Neural progenitor cell (in vitro differentiated cells): ENCODE measurements at regions not wholly inside any gene's neighbourhood (a gene's known extent, or its start where the extent isn't known, plus 50 kb on each side); places are given as distances from the start of the nearest gene placed in this dataset.
A peak's percentile ranks its signal among the peaks of the same experiment; 100 is the strongest.

Experiments used
- DNase-seq: peaks from one replicate; pipeline ENCODE4 v3.0.0-alpha.2; 2016; ENCODE audit warnings: low spot score
- H2AFZ ChIP-seq: fragments of 200-600 bp; sonication (generic); replicated peaks from 2 replicates; pipeline ENCODE4 v1.6.1; 2016; ENCODE audit warnings: antibody characterized with exemption
- H3F3A ChIP-seq: fragments of 200-600 bp; sonication (generic); 2 replicates; pipeline ENCODE4 v1.6.1; 2016; ENCODE audit warnings: antibody characterized with exemption, low read depth
- H3K27ac ChIP-seq: fragments of 200-600 bp; sonication (generic); 2 replicates; pipeline ENCODE4 v1.5.1; 2016; ENCODE audit warnings: mild to moderate bottlenecking
- H3K27me3 ChIP-seq: fragments of 200-600 bp; sonication (generic); 2 replicates; pipeline ENCODE4 v1.6.1; 2016; ENCODE audit warnings: mild to moderate bottlenecking, moderate library complexity
- H3K36me3 ChIP-seq: fragments of 200-600 bp; sonication (generic); 2 replicates; pipeline ENCODE4 v1.5.1; 2016
- H3K4me1 ChIP-seq: fragments of 200-600 bp; sonication (generic); 2 replicates; pipeline ENCODE4 v1.6.1; 2016; ENCODE audit warnings: mixed run types
- H3K4me2 ChIP-seq: fragments of 200-600 bp; sonication (generic); 2 replicates; pipeline ENCODE4 v1.6.1; 2016
- H3K4me3 ChIP-seq: fragments of 200-600 bp; sonication (generic); 2 replicates; pipeline ENCODE4 v1.5.1; 2016
- H3K79me2 ChIP-seq: fragments of 200-600 bp; sonication (generic); 2 replicates; pipeline ENCODE4 v1.6.1; 2016; ENCODE audit warnings: low read depth
- H3K9ac ChIP-seq: fragments of 200-600 bp; sonication (generic); 2 replicates; pipeline ENCODE4 v1.6.1; 2016
- H3K9me3 ChIP-seq: fragments of 200-600 bp; sonication (generic); 2 replicates; pipeline ENCODE4 v1.5.1; 2016; ENCODE audit warnings: low read depth
- H4K20me1 ChIP-seq: fragments of 200-600 bp; sonication (generic); 2 replicates; pipeline ENCODE4 v1.6.1; 2016; ENCODE audit warnings: low read depth
- H3K27ac Mint-ChIP-seq: 3 replicates; pipeline ENCODE4 v1.8.0; 2021; ENCODE audit warnings: mixed read lengths
- H3K27me3 Mint-ChIP-seq: 2 replicates; pipeline ENCODE4 v1.8.0; 2022; ENCODE audit warnings: low read depth, mild to moderate bottlenecking, inconsistent platforms, moderate library complexity, mixed read lengths; ENCODE audit not compliant: insufficient read depth
- H3K36me3 Mint-ChIP-seq: 3 replicates; pipeline ENCODE4 v1.8.0; 2021; ENCODE audit warnings: mixed read lengths
- H3K4me1 Mint-ChIP-seq: 3 replicates; pipeline ENCODE4 v1.8.0; 2021; ENCODE audit warnings: mixed read lengths
- H3K4me3 Mint-ChIP-seq: 3 replicates; pipeline ENCODE4 v1.8.0; 2021; ENCODE audit warnings: mild to moderate bottlenecking, moderate library complexity, mixed read lengths
- H3K9me3 Mint-ChIP-seq: 3 replicates; pipeline ENCODE4 v1.8.0; 2020; ENCODE audit warnings: mixed read lengths
- CTCF ChIP-seq: fragments of 200-600 bp; sonication (generic); IDR thresholded peaks from 2 replicates; pipeline ENCODE4 v1.5.1; 2017; ENCODE audit warnings: antibody characterized with exemption, mild to moderate bottlenecking
- EZH2 ChIP-seq: fragments of 200-600 bp; sonication (generic); IDR thresholded peaks from 2 replicates; pipeline ENCODE4 v1.6.1; 2017; ENCODE audit warnings: antibody characterized with exemption, mild to moderate bottlenecking, moderate library complexity
- EZH2phosphoT487 ChIP-seq: fragments of 200-600 bp; sonication (generic); IDR thresholded peaks from 2 replicates; pipeline ENCODE4 v1.6.1; 2017; ENCODE audit warnings: antibody characterized with exemption

- H3K9ac ChIP-seq, result no peak overlapping the region
- DNase-seq, result no peak
- no peaks in the 10 kb centered on the region for H4K20me1 ChIP-seq
- Mint-ChIP-seq H3K27ac (no peak overlapping the region), H3K4me1 (peaks cover 6% of the 10 kb centered on the region), H3K4me3 (no peak overlapping the region), H3K9me3 (no peaks in the 10 kb centered on the region), H3K27me3 (no peaks in the 10 kb centered on the region), H3K36me3 (no peaks in the 10 kb centered on the region)
- H2AFZ ChIP-seq, result no peak overlapping the region
- no peaks in the 10 kb centered on the region for H3K27me3 ChIP-seq
- no peaks in the 10 kb centered on the region for H3K36me3 ChIP-seq
- no peaks in the 10 kb centered on the region for H3F3A ChIP-seq
- no peaks in the 10 kb centered on the region for H3K79me2 ChIP-seq
- H3K27ac ChIP-seq, result no peak overlapping the region
- no peaks in the 10 kb centered on the region for H3K4me1 ChIP-seq
- no peaks in the 10 kb centered on the region for H3K9me3 ChIP-seq
- TF ChIP-seq EZH2 (no peak), CTCF (no peak), EZH2phosphoT487 (no peak)
- no peak overlapping the region for H3K4me3 ChIP-seq
- H3K4me2 ChIP-seq, result no peak overlapping the region
These were observed 630.7 kb upstream of the GRM3 start for GRCh38 chr7:86012971-86013370.

GRCh38 chr7:86008898-86009297 is 634.8 kb upstream of the GRM3 start:
- no peaks in the 10 kb centered on the region for H3K36me3 Mint-ChIP-seq
- no peak for DNase-seq
- H2AFZ ChIP-seq, result no peak overlapping the region
- H3F3A ChIP-seq, result no peaks in the 10 kb centered on the region
- no peaks in the 10 kb centered on the region for H3K79me2 ChIP-seq
- no peaks in the 10 kb centered on the region for H3K36me3 ChIP-seq
- H3K4me1 Mint-ChIP-seq, result peaks cover 6% of the 10 kb centered on the region
- no peaks in the 10 kb centered on the region for H3K27me3 ChIP-seq
- no peaks in the 10 kb centered on the region for H4K20me1 ChIP-seq
- no peaks in the 10 kb centered on the region for H3K9me3 ChIP-seq
- H3K4me3 Mint-ChIP-seq, result no peak overlapping the region
- no peak overlapping the region for H3K27ac ChIP-seq
- H3K27me3 Mint-ChIP-seq, result no peaks in the 10 kb centered on the region
- TF ChIP-seq EZH2phosphoT487 (no peak), EZH2 (no peak), CTCF (no peak)
- H3K4me1 ChIP-seq, result no peaks in the 10 kb centered on the region
- no peaks in the 10 kb centered on the region for H3K9me3 Mint-ChIP-seq
- no peak overlapping the region for H3K27ac Mint-ChIP-seq
- H3K4me2 ChIP-seq, result no peak overlapping the region
- H3K9ac ChIP-seq, result no peak overlapping the region
- no peak overlapping the region for H3K4me3 ChIP-seq

GRCh38 chr7:86006909-86007308 is 636.8 kb upstream of the GRM3 start:
- Histone ChIP-seq H2AFZ (peak overlapping the region; percentile 60), H3K4me3 (no peak overlapping the region), H3K9ac (no peak overlapping the region), H3K27me3 (no peaks in the 10 kb centered on the region), H3K27ac (no peak overlapping the region), H3K9me3 (no peaks in the 10 kb centered on the region), H3K4me1 (no peaks in the 10 kb centered on the region), H3F3A (no peaks in the 10 kb centered on the region), H4K20me1 (no peaks in the 10 kb centered on the region), H3K4me2 (no peak overlapping the region), H3K79me2 (no peaks in the 10 kb centered on the region), H3K36me3 (no peaks in the 10 kb centered on the region)
- no peak for DNase-seq
- no peak overlapping the region for H3K4me3 Mint-ChIP-seq
- no peaks in the 10 kb centered on the region for H3K27me3 Mint-ChIP-seq
- no peak for TF ChIP-seq EZH2phosphoT487
- no peak for TF ChIP-seq CTCF
- no peak for TF ChIP-seq EZH2
- H3K27ac Mint-ChIP-seq, result no peak overlapping the region
- no peaks in the 10 kb centered on the region for H3K36me3 Mint-ChIP-seq
- peaks cover 2% of the 10 kb centered on the region for H3K9me3 Mint-ChIP-seq
- H3K4me1 Mint-ChIP-seq, result peaks cover 6% of the 10 kb centered on the region

- no peak overlapping the region for H2AFZ ChIP-seq
- no peaks in the 10 kb centered on the region for H3K4me1 ChIP-seq
- no peaks in the 10 kb centered on the region for H3F3A ChIP-seq
- no peak overlapping the region for H3K4me3 ChIP-seq
- no peaks in the 10 kb centered on the region for H3K4me1 Mint-ChIP-seq
- no peak overlapping the region for H3K9ac ChIP-seq
- H3K4me2 ChIP-seq, result no peak overlapping the region
- TF ChIP-seq CTCF, result no peak
- no peak for TF ChIP-seq EZH2phosphoT487
- TF ChIP-seq EZH2, result no peak
- H3K9me3 ChIP-seq, result no peaks in the 10 kb centered on the region
- H3K27me3 ChIP-seq, result no peaks in the 10 kb centered on the region
- DNase-seq, result no peak
- H3K4me3 Mint-ChIP-seq, result no peak overlapping the region
- H3K27me3 Mint-ChIP-seq, result no peaks in the 10 kb centered on the region
- no peaks in the 10 kb centered on the region for H3K36me3 ChIP-seq
- H4K20me1 ChIP-seq, result no peaks in the 10 kb centered on the region
- no peak overlapping the region for H3K27ac Mint-ChIP-seq
- no peaks in the 10 kb centered on the region for H3K79me2 ChIP-seq
- no peaks in the 10 kb centered on the region for H3K36me3 Mint-ChIP-seq
- H3K9me3 Mint-ChIP-seq, result peaks cover 10% of the 10 kb centered on the region
- no peak overlapping the region for H3K27ac ChIP-seq
These were observed 640.9 kb upstream of the GRM3 start for GRCh38 chr7:86002858-86003257.
